Endothelial cell (in vitro differentiated cells): ENCODE measurements at regions not wholly inside any gene's neighbourhood (a gene's known extent, or its start where the extent isn't known, plus 50 kb on each side); places are given as distances from the start of the nearest gene placed in this dataset.

Source experiments
- DNase-seq: peaks from one replicate; pipeline ENCODE4 v3.0.0; 2021; ENCODE audit warnings: low spot score
- H3K27ac Mint-ChIP-seq: one replicate; pipeline ENCODE4 v1.8.0; 2021; ENCODE audit warnings: mixed read lengths, inconsistent platforms; ENCODE audit not compliant: unreplicated experiment
- H3K27me3 Mint-ChIP-seq: one replicate; pipeline ENCODE4 v1.8.0; 2021; ENCODE audit warnings: mild to moderate bottlenecking, moderate library complexity, mixed read lengths, inconsistent platforms; ENCODE audit not compliant: unreplicated experiment
- H3K36me3 Mint-ChIP-seq: one replicate; pipeline ENCODE4 v1.8.0; 2021; ENCODE audit warnings: mild to moderate bottlenecking, low read depth, mixed read lengths, inconsistent platforms; ENCODE audit not compliant: unreplicated experiment
- H3K4me1 Mint-ChIP-seq: one replicate; pipeline ENCODE4 v1.8.0; 2021; ENCODE audit warnings: mild to moderate bottlenecking, mixed read lengths, inconsistent platforms; ENCODE audit not compliant: unreplicated experiment
- H3K4me3 Mint-ChIP-seq: one replicate; pipeline ENCODE4 v1.8.0; 2021; ENCODE audit warnings: mild to moderate bottlenecking, mixed read lengths, inconsistent platforms; ENCODE audit not compliant: unreplicated experiment
- H3K9me3 Mint-ChIP-seq: one replicate; pipeline ENCODE4 v1.8.0; 2021; ENCODE audit warnings: mixed read lengths, inconsistent platforms; ENCODE audit not compliant: unreplicated experiment
- TF ChIP-seq, protein P1 (sequence below): fragments of 200-600 bp; sonication (generic); IDR thresholded peaks from one replicate; pipeline ENCODE4 v1.5.0; 2021; ENCODE audit warnings: antibody characterized with exemption; ENCODE audit not compliant: unreplicated experiment

- Mint-ChIP-seq H3K9me3 (no peaks in the 10 kb centered on the region), H3K4me3 (no peak overlapping the region), H3K4me1 (no peaks in the 10 kb centered on the region), H3K27ac (no peak overlapping the region), H3K36me3 (no peaks in the 10 kb centered on the region), H3K27me3 (peaks cover 4% of the 10 kb centered on the region)
- DNase-seq, result no peak
- TF ChIP-seq, protein P1, sequence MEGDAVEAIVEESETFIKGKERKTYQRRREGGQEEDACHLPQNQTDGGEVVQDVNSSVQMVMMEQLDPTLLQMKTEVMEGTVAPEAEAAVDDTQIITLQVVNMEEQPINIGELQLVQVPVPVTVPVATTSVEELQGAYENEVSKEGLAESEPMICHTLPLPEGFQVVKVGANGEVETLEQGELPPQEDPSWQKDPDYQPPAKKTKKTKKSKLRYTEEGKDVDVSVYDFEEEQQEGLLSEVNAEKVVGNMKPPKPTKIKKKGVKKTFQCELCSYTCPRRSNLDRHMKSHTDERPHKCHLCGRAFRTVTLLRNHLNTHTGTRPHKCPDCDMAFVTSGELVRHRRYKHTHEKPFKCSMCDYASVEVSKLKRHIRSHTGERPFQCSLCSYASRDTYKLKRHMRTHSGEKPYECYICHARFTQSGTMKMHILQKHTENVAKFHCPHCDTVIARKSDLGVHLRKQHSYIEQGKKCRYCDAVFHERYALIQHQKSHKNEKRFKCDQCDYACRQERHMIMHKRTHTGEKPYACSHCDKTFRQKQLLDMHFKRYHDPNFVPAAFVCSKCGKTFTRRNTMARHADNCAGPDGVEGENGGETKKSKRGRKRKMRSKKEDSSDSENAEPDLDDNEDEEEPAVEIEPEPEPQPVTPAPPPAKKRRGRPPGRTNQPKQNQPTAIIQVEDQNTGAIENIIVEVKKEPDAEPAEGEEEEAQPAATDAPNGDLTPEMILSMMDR, result no peak
Observed at GRCh38 chr22:22039286-22040074, 56.9 kb upstream of the TOP3B start.

DNA sequence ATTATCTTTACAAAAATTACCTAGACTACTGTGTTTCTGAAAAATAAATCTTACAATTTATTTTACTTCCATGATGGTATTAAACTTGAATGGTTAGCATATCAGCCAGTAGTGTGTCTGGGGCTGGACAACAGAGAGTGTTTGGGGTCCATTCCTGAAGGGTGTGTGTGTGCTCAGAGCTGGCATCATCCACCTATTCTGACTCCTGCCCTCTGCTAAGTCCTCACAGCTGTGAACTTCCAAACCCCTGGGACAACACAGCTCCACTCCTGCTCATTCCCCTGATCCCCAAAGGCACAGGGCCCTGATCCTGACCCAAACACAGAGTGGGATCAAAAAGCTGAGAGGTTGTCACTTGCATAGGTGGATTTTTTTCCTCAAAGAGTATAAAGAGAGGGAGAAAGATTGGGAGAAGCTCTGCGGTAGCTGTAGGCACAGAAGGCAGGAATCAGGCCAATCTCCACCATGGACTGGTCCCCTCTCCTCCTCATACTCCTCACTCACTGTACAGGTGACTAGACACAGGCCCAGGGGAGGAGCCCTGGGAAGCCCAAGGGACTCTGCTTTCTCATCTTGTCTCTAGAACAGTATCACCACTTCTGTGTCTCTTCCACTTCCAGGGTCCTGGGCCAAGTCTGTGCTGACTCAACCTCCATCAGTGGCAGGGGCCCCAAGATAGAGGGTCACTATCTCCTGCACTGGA, 55.7 kb upstream of the TOP3B start:
- TF ChIP-seq, protein P1, result no peak
- Mint-ChIP-seq H3K27me3 (peaks cover 4% of the 10 kb centered on the region), H3K9me3 (no peaks in the 10 kb centered on the region), H3K4me1 (no peaks in the 10 kb centered on the region), H3K36me3 (no peaks in the 10 kb centered on the region), H3K27ac (no peak overlapping the region), H3K4me3 (no peak overlapping the region)
- DNase-seq, result no peak

DNA sequence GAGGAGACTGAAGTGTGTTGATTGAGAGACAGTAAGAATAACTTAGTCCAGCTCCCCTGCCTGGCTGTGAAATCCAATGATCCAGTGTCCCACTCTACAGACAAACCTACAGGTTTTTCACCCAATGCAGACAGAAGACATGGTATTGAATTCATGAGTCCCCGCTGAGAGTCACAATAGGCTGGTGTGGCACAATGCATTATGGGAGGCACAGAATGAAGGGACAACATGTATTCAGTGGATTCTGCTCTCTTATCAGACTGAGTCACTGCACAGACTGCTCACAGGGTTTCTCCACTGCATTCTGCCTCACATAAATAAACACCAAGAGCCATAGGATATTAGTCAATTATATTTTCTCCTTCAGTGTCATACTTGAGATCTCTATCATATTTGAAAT, 55.2 kb upstream of the TOP3B start:
- Mint-ChIP-seq H3K4me1 (no peaks in the 10 kb centered on the region), H3K27me3 (peaks cover 4% of the 10 kb centered on the region), H3K36me3 (no peaks in the 10 kb centered on the region), H3K9me3 (no peaks in the 10 kb centered on the region), H3K27ac (no peak overlapping the region), H3K4me3 (no peak overlapping the region)
- DNase-seq, result no peak
- TF ChIP-seq, protein P1, result no peak

- H3K27me3 Mint-ChIP-seq, result peaks cover 6% of the 10 kb centered on the region
- H3K4me1 Mint-ChIP-seq, result no peaks in the 10 kb centered on the region
- H3K27ac Mint-ChIP-seq, result no peak overlapping the region
- H3K9me3 Mint-ChIP-seq, result no peaks in the 10 kb centered on the region
- no peak for DNase-seq
- H3K4me3 Mint-ChIP-seq, result no peak overlapping the region
- no peaks in the 10 kb centered on the region for H3K36me3 Mint-ChIP-seq
- TF ChIP-seq, protein P1, result no peak
Observed at GRCh38 chr22:22037229-22037628, 54.6 kb upstream of the TOP3B start.

DNA sequence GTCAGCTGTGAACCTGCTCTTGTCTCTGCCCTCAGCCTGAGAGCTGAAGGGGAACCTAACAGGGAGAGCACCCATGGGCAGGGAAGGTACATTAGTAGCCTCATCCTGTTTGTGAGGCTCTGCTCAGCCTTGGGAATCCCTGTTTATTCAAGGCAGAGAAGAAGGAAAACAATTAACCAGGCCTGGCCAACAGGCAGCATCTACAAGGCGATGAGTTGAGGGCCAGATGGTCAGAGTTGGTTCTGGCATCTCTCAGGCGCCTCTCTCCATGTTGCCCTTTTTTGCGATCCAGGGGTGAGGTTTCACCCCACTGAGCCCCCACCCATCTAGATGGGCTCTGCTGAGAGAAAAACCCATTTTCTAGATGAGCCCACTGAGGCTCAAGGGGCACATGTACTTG, 54.0 kb upstream of the TOP3B start:
- TF ChIP-seq, protein P1, result no peak
- no peaks in the 10 kb centered on the region for H3K36me3 Mint-ChIP-seq
- no peaks in the 10 kb centered on the region for H3K4me1 Mint-ChIP-seq
- H3K27ac Mint-ChIP-seq, result no peak overlapping the region
- no peak overlapping the region for H3K4me3 Mint-ChIP-seq
- no peaks in the 10 kb centered on the region for H3K9me3 Mint-ChIP-seq
- DNase-seq, result no peak
- peaks cover 4% of the 10 kb centered on the region for H3K27me3 Mint-ChIP-seq
